ENCODE measurements at regions not wholly inside any gene's neighbourhood (a gene's known extent, or its start where the extent isn't known, plus 50 kb on each side); places are given as distances from the start of the nearest gene placed in this dataset.

DNA sequence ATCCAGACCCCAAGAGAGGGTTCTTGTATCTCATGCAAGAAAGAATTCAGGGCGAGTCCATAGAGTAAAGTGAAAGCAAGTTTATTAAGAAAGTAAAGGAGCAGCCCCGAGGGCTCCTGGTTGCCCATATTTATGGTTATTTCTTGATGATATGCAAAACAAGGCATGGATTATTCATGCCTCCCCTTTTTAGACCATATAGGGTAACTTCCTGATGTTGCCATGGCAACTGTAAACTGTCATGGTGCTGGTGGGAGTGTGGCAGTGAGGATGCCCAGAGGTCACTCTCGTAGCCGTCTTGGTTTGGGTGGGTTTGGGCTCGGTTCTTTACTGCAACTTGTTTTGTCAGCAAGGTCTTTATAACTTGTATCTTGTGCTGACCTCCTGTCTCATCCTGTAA lies 750.2 kb upstream of the FANCL start:
- TF ChIP-seq, protein P1, sequence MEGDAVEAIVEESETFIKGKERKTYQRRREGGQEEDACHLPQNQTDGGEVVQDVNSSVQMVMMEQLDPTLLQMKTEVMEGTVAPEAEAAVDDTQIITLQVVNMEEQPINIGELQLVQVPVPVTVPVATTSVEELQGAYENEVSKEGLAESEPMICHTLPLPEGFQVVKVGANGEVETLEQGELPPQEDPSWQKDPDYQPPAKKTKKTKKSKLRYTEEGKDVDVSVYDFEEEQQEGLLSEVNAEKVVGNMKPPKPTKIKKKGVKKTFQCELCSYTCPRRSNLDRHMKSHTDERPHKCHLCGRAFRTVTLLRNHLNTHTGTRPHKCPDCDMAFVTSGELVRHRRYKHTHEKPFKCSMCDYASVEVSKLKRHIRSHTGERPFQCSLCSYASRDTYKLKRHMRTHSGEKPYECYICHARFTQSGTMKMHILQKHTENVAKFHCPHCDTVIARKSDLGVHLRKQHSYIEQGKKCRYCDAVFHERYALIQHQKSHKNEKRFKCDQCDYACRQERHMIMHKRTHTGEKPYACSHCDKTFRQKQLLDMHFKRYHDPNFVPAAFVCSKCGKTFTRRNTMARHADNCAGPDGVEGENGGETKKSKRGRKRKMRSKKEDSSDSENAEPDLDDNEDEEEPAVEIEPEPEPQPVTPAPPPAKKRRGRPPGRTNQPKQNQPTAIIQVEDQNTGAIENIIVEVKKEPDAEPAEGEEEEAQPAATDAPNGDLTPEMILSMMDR (IDR thresholded peaks at IDR 0.05; ENCODE audit: insufficient read depth, low read length), result no peak
- TF ChIP-seq REST (IDR thresholded peaks at IDR 0.05; ENCODE audit: insufficient replicate concordance, low read depth), result no peak
- no peak for TF ChIP-seq SPI1 (IDR thresholded peaks at IDR 0.05; ENCODE audit: borderline replicate concordance, low read depth)

All from HL-60 (cell line).